ENCODE measurements at regions not wholly inside any gene's neighbourhood (a gene's known extent, or its start where the extent isn't known, plus 50 kb on each side); places are given as distances from the start of the nearest gene placed in this dataset.

GRCh38 chr13:97148894-97149293, 73.2 kb upstream of the MBNL2 start:
- TF ChIP-seq CTCF (IDR thresholded peaks at IDR 0.05) (no peak), POLR2A (IDR thresholded peaks at IDR 0.05; ENCODE audit: low read depth) (no peak), EP300 (IDR thresholded peaks at IDR 0.05) (no peak), POLR2AphosphoS5 (IDR thresholded peaks at IDR 0.05) (no peak)

All from esophagus muscularis mucosa (tissue), 4 donors.